HepG2 (cell line): ENCODE measurements at regions not wholly inside any gene's neighbourhood (a gene's known extent, or its start where the extent isn't known, plus 50 kb on each side); places are given as distances from the start of the nearest gene placed in this dataset.

Experiments
- ATAC-seq: fragments of 200-7000 bp; cut with Tn5 transposase; 3 replicates; pipeline ENCODE4 v1.9.1; 2020; ENCODE audit warnings: mild to moderate bottlenecking, moderate library complexity
- BruUV-seq: library from RNA; stranded (reverse); fragments of 400-500 nt; replicated peaks from 2 replicates; lab custom pipeline; 2021; lab: Mats Ljungman, UMichigan
- CTCF ChIA-PET: fragments of 300-600 bp; formaldehyde crosslinking; extraction: SDS; loops from one replicate; lab custom pipeline; 2021; ENCODE audit warnings: low total read pairs, inconsistent platforms, low intra/inter-chr PET ratio; lab: Yijun Ruan, JAX
- POLR2A ChIA-PET: fragments of 350-600 bp; sonication (Branson Sonifier 250); formaldehyde crosslinking; loops from one replicate; lab custom pipeline; 2020; ENCODE audit warnings: antibody characterized with exemption, inconsistent platforms; lab: Yijun Ruan, JAX
- DNase-seq: peaks from one replicate; pipeline ENCODE4 v3.0.0-alpha.2; 2015; ENCODE audit warnings: low spot score
- FAIRE-seq: peaks from 3 replicates; lab custom pipeline; 2011; peaks lifted over from hg19 to GRCh38; lab: Jason Lieb, UNC
- H2AFZ ChIP-seq: one replicate; pipeline ENCODE4 v1.6.1; 2011; ENCODE audit warnings: low read length, inconsistent platforms
- H3K27ac ChIP-seq: fragments of 300-600 bp; 3 replicates; pipeline ENCODE4 v1.8.0; 2011; ENCODE audit warnings: mixed run types, mild to moderate bottlenecking, mixed read lengths, low read length, inconsistent platforms; ENCODE audit not compliant: insufficient read depth; ENCODE audit errors: extremely low read length
- H3K27me3 ChIP-seq, 2 experiments: fragments of 200-600 bp in 1 of 2; 2 replicates in 1 of 2; 3 replicates in 1 of 2; pipeline versions ENCODE4 v1.6.0 to v1.8.0; 2011; ENCODE audit warnings: low read length in 2 of 2, mild to moderate bottlenecking in 2 of 2, moderate library complexity in 2 of 2, inconsistent platforms in 1 of 2; ENCODE audit not compliant: insufficient read depth in 2 of 2, control insufficient read depth in 1 of 2
- H3K36me3 ChIP-seq, 2 experiments: fragments of 200-600 bp in 1 of 2; replicated peaks in 1 of 2; 2 replicates in 1 of 2; 3 replicates in 1 of 2; pipeline versions ENCODE4 v1.5.1 to v1.8.0; 2011; ENCODE audit warnings: low read length in 2 of 2, inconsistent platforms in 1 of 2; ENCODE audit not compliant: insufficient read depth in 2 of 2, control insufficient read depth in 1 of 2
- H3K4me1 ChIP-seq: 2 replicates; pipeline ENCODE4 v1.5.1; 2012; ENCODE audit warnings: low read length, inconsistent platforms; ENCODE audit not compliant: insufficient read depth
- H3K4me2 ChIP-seq: 2 replicates; pipeline ENCODE4 v1.6.0; 2011; ENCODE audit warnings: low read depth, low read length, inconsistent platforms
- H3K4me3 ChIP-seq, 3 experiments: fragments of 200-600 bp in 1 of 3; sonication (generic), shearing (Covaris generic) in 1 of 3; replicated peaks in 1 of 3; 2 replicates each; pipeline ENCODE4 v1.5.1; 2011 to 2016; ENCODE audit warnings: low read length in 3 of 3, inconsistent platforms in 2 of 3, low read depth in 2 of 3, mild to moderate bottlenecking in 2 of 3, control low read depth in 1 of 3, mixed read lengths in 1 of 3; ENCODE audit not compliant: insufficient read depth in 1 of 3
- H3K79me2 ChIP-seq: one replicate; pipeline ENCODE4 v1.6.1; 2011; ENCODE audit warnings: low read length, inconsistent platforms; ENCODE audit not compliant: insufficient read depth
- H3K9ac ChIP-seq: 2 replicates; pipeline ENCODE4 v1.6.0; 2011; ENCODE audit warnings: mild to moderate bottlenecking, low read depth, low read length, inconsistent platforms; ENCODE audit not compliant: insufficient read depth
- H3K9me3 ChIP-seq: 2 replicates; pipeline ENCODE4 v1.5.1; 2012; ENCODE audit warnings: mild to moderate bottlenecking, low read length
- H4K20me1 ChIP-seq: 2 replicates; pipeline ENCODE4 v1.6.0; 2011; ENCODE audit warnings: inconsistent platforms, mild to moderate bottlenecking, low read length, moderate library complexity; ENCODE audit not compliant: insufficient read depth
- FOXJ3 ChIP-seq: sonication (generic); formaldehyde crosslinking; IDR thresholded peaks from 2 replicates; pipeline ENCODE4 v1.4.0; 2020; ENCODE audit warnings: missing genetic modification reagents, mild to moderate bottlenecking, borderline replicate concordance
- JUND ChIP-seq: sonication (generic); formaldehyde crosslinking; IDR thresholded peaks from 2 replicates; pipeline ENCODE4 v1.8.0; 2022; ENCODE audit warnings: mild to moderate bottlenecking, missing genetic modification reagents
- MED13 ChIP-seq: sonication (generic); formaldehyde crosslinking; IDR thresholded peaks from 2 replicates; pipeline ENCODE4 v1.5.0; 2020; ENCODE audit warnings: missing genetic modification reagents
- NFKB2 ChIP-seq: sonication (generic); formaldehyde crosslinking; IDR thresholded peaks from 2 replicates; pipeline ENCODE4 v1.4.0; 2020; ENCODE audit warnings: missing genetic modification reagents, borderline replicate concordance
- REST ChIP-seq, 2 experiments: IDR thresholded peaks; 2 replicates each; pipeline ENCODE4 v1.6.1; 2011 to 2012; ENCODE audit warnings: low read length in 2 of 2, borderline replicate concordance in 1 of 2, low read depth in 1 of 2, mild to moderate bottlenecking in 1 of 2, moderate library complexity in 1 of 2
- SRF ChIP-seq: IDR thresholded peaks from 2 replicates; pipeline ENCODE4 v1.6.1; 2011; ENCODE audit warnings: mild to moderate bottlenecking, low read depth, low read length, moderate library complexity
- TCF7 ChIP-seq: sonication (generic); IDR thresholded peaks from 2 replicates; pipeline ENCODE4 v1.6.1; 2016; ENCODE audit warnings: antibody characterized with exemption, low read depth
- ZNF354B ChIP-seq: sonication (generic); formaldehyde crosslinking; IDR thresholded peaks from 2 replicates; pipeline ENCODE4 v1.8.0; 2022; ENCODE audit warnings: mild to moderate bottlenecking, missing genetic modification reagents
- ZNF703 ChIP-seq: sonication (generic); formaldehyde crosslinking; IDR thresholded peaks from 2 replicates; pipeline ENCODE4 v1.5.1; 2020; ENCODE audit warnings: missing genetic modification reagents, mild to moderate bottlenecking, moderate library complexity, borderline replicate concordance
- WGBS: methylation state at CpG from one replicate; pipeline ENCODE4 v1.1.6; 2017; ENCODE audit warnings: low lambda C conversion rate; 5-methylcytosine and 5-hydroxymethylcytosine counted together
- in situ Hi-C: cut with HindIII; loops from 2 replicates; pipeline ENCODE4 v1.10.0; 2017; ENCODE audit warnings: low pct_unique_long_range_greater_than_20kb; ENCODE audit not compliant: extremely low pct_ligation_motif_present
- intact Hi-C: fragments of 100-400 bp; cut with micrococcal nuclease; formaldehyde crosslinking; loops from one replicate; pipeline ENCODE4 v1.10.0; 2022; ENCODE audit not compliant: unreplicated experiment
- TF ChIP-seq, protein P1 (sequence below): fragments of 450-650 bp; IDR thresholded peaks from 2 replicates; pipeline ENCODE4 v1.6.1; 2017
- TF ChIP-seq, protein P2 (sequence below): sonication (generic); formaldehyde crosslinking; IDR thresholded peaks from 2 replicates; pipeline ENCODE4 v1.4.0; 2020; ENCODE audit warnings: missing genetic modification reagents, borderline replicate concordance

GRCh38 chrX:5236749-5237148 lies 991.9 kb downstream of the NLGN4X start:
- Histone ChIP-seq H3K4me2 (no peak overlapping the region), H3K9ac (no peak overlapping the region), H3K36me3 (no peaks in the 10 kb centered on the region), H3K4me1 (no peaks in the 10 kb centered on the region), H3K79me2 (no peaks in the 10 kb centered on the region), H3K27me3 (no peaks in the 10 kb centered on the region), H3K9me3 (peaks cover 47% of the 10 kb centered on the region), H4K20me1 (no peaks in the 10 kb centered on the region), H2AFZ (no peak overlapping the region), H3K27ac (no peak overlapping the region), H3K4me3 (no peak overlapping the region)
- intact Hi-C loops (no loop called here), in situ Hi-C loops (no loop called here)
- CTCF ChIA-PET, result no interaction called here
- no TSS peak for BruUV-seq
- FAIRE-seq (no peak), DNase-seq (no peak), ATAC-seq (no peak)
- TF ChIP-seq ZNF354B (CRISPR knock-in tag), result no peak
- TF ChIP-seq SRF, result no peak
- TF ChIP-seq ZNF703 (CRISPR knock-in tag), result no peak
- TF ChIP-seq REST (IDR thresholded peaks at IDR 0.05; ENCODE audit: borderline replicate concordance in 1 of 2, low read depth in 1 of 2, low read length in 2 of 2), result no peak
- TF ChIP-seq FOXJ3 (CRISPR knock-in tag), result no peak
- no peak for TF ChIP-seq MED13 (CRISPR knock-in tag)
- TF ChIP-seq NFKB2 (CRISPR knock-in tag), result no peak
- TF ChIP-seq, protein P1, sequence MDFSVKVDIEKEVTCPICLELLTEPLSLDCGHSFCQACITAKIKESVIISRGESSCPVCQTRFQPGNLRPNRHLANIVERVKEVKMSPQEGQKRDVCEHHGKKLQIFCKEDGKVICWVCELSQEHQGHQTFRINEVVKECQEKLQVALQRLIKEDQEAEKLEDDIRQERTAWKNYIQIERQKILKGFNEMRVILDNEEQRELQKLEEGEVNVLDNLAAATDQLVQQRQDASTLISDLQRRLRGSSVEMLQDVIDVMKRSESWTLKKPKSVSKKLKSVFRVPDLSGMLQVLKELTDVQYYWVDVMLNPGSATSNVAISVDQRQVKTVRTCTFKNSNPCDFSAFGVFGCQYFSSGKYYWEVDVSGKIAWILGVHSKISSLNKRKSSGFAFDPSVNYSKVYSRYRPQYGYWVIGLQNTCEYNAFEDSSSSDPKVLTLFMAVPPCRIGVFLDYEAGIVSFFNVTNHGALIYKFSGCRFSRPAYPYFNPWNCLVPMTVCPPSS, result no peak
- TF ChIP-seq, protein P2, sequence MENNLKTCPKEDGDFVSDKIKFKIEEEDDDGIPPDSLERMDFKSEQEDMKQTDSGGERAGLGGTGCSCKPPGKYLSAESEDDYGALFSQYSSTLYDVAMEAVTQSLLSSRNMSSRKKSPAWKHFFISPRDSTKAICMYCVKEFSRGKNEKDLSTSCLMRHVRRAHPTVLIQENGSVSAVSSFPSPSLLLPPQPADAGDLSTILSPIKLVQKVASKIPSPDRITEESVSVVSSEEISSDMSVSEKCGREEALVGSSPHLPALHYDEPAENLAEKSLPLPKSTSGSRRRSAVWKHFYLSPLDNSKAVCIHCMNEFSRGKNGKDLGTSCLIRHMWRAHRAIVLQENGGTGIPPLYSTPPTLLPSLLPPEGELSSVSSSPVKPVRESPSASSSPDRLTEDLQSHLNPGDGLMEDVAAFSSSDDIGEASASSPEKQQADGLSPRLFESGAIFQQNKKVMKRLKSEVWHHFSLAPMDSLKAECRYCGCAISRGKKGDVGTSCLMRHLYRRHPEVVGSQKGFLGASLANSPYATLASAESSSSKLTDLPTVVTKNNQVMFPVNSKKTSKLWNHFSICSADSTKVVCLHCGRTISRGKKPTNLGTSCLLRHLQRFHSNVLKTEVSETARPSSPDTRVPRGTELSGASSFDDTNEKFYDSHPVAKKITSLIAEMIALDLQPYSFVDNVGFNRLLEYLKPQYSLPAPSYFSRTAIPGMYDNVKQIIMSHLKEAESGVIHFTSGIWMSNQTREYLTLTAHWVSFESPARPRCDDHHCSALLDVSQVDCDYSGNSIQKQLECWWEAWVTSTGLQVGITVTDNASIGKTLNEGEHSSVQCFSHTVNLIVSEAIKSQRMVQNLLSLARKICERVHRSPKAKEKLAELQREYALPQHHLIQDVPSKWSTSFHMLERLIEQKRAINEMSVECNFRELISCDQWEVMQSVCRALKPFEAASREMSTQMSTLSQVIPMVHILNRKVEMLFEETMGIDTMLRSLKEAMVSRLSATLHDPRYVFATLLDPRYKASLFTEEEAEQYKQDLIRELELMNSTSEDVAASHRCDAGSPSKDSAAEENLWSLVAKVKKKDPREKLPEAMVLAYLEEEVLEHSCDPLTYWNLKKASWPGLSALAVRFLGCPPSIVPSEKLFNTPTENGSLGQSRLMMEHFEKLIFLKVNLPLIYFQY (CRISPR knock-in tag), result no peak
- TF ChIP-seq TCF7, result no peak
- TF ChIP-seq JUND (CRISPR knock-in tag), result no peak
- WGBS, result 30% methylated on average over 4 of the region's 4 CpGs
- POLR2A ChIA-PET, result no interaction called here
